HG03571 (cell line): ENCODE measurements at regions not wholly inside any gene's neighbourhood (a gene's known extent, or its start where the extent isn't known, plus 50 kb on each side); places are given as distances from the start of the nearest gene placed in this dataset.

Source experiments
- ATAC-seq: cut with Tn5 transposase; IDR thresholded peaks from one replicate; pipeline ENCODE4 v1.9.1; 2021; ENCODE audit not compliant: unreplicated experiment

- ATAC-seq: no peak
These were observed 188.8 kb upstream of the PAPPA start for GRCh38 chr9:115964710-115965347.

GRCh38 chr9:115966660-115967059, 186.9 kb upstream of the PAPPA start:
- ATAC-seq: no peak

GRCh38 chr9:115969096-115969495, 184.5 kb upstream of the PAPPA start:
- no peak for ATAC-seq

- ATAC-seq: no peak
These were observed 181.2 kb upstream of the PAPPA start for GRCh38 chr9:115972362-115972761.

GRCh38 chr9:115972843-115973595, 180.6 kb upstream of the PAPPA start:
- ATAC-seq: no peak

- ATAC-seq: no peak
These were observed 176.8 kb upstream of the PAPPA start for GRCh38 chr9:115976781-115977180.

GRCh38 chr9:115978091-115978490, 175.5 kb upstream of the PAPPA start:
- ATAC-seq: no peak

- ATAC-seq: no peak
These were observed 174.9 kb upstream of the PAPPA start for GRCh38 chr9:115978659-115979096.

GRCh38 chr9:115980054-115980453, 173.5 kb upstream of the PAPPA start:
- no peak for ATAC-seq

GRCh38 chr9:115980502-115980901, 173.1 kb upstream of the PAPPA start:
- ATAC-seq: no peak

- ATAC-seq: no peak
These were observed 172.6 kb upstream of the PAPPA start for GRCh38 chr9:115980976-115981375.

- ATAC-seq: no peak
These were observed 170.2 kb upstream of the PAPPA start for GRCh38 chr9:115983366-115983765.

GRCh38 chr9:115985657-115986056, 167.9 kb upstream of the PAPPA start:
- no peak for ATAC-seq

GRCh38 chr9:115986508-115986907, 167.1 kb upstream of the PAPPA start:
- no peak for ATAC-seq

- ATAC-seq: no peak
These were observed 164.9 kb upstream of the PAPPA start for GRCh38 chr9:115988701-115989100.

GRCh38 chr9:115989831-115990230, 163.8 kb upstream of the PAPPA start:
- ATAC-seq: no peak

GRCh38 chr9:115992834-115993233, 160.8 kb upstream of the PAPPA start:
- no peak for ATAC-seq

GRCh38 chr9:115997923-115998322, 155.7 kb upstream of the PAPPA start:
- no peak for ATAC-seq

GRCh38 chr9:115998666-115999065, 154.9 kb upstream of the PAPPA start:
- ATAC-seq: no peak

GRCh38 chr9:115999498-115999897, 154.1 kb upstream of the PAPPA start:
- ATAC-seq: no peak

- no peak for ATAC-seq
These were observed 152.8 kb upstream of the PAPPA start for GRCh38 chr9:116000748-116001329.

GRCh38 chr9:116002181-116002580, 151.4 kb upstream of the PAPPA start:
- no peak for ATAC-seq
